Peyer's patch (tissue), 4 donors: ENCODE measurements at regions not wholly inside any gene's neighbourhood (a gene's known extent, or its start where the extent isn't known, plus 50 kb on each side); places are given as distances from the start of the nearest gene placed in this dataset.

Experiments used
- DNase-seq, 3 donors: peaks; one replicate each; pipeline ENCODE4 v3.0.0-alpha.2; 2017 to 2019
- H3K27ac ChIP-seq, 4 donors: fragments of 200-600 bp; sonication (generic); one replicate each; pipeline ENCODE4 v1.5.1; 2016 to 2019
- H3K27me3 ChIP-seq, 2 donors: fragments of 200-600 bp; sonication (generic); one replicate each; pipeline ENCODE4 v1.5.1; 2019
- H3K36me3 ChIP-seq, 3 donors: fragments of 200-600 bp; sonication (generic); one replicate each; pipeline ENCODE4 v1.5.1; 2016 to 2019
- H3K4me1 ChIP-seq, 4 donors: fragments of 200-600 bp; sonication (generic); one replicate each; pipeline ENCODE4 v1.5.1; 2016 to 2019
- H3K4me3 ChIP-seq, 4 donors: fragments of 200-600 bp; sonication (generic); 1 replicate in 3 of 4; 2 replicates in 1 of 4; pipeline ENCODE4 v1.5.1; 2016 to 2019; ENCODE audit warnings: mild to moderate bottlenecking in 1 of 4
- H3K9me3 ChIP-seq, 4 donors: fragments of 200-600 bp; sonication (generic); one replicate each; pipeline ENCODE4 v1.5.1; 2016 to 2019; ENCODE audit warnings: mild to moderate bottlenecking in 1 of 4
- CTCF ChIP-seq, 6 experiments: fragments of 450-650 bp in 4 of 6; fragments of 200-600 bp in 2 of 6; sonication (generic) in 1 of 6; IDR thresholded peaks; one replicate each; pipeline ENCODE4 v1.5.1; 2017 to 2019; ENCODE audit warnings: antibody characterized with exemption in 6 of 6, mild to moderate bottlenecking in 3 of 6, moderate library complexity in 1 of 6
- POLR2A ChIP-seq, 2 donors: fragments of 450-650 bp; IDR thresholded peaks; one replicate each; pipeline ENCODE4 v1.5.1; 2017; ENCODE audit warnings: antibody characterized with exemption in 2 of 2, mild to moderate bottlenecking in 2 of 2, moderate library complexity in 2 of 2

GRCh38 chr3:102577082-102577789 lies 142.4 kb downstream of the ZPLD1 start:
- no peak for DNase-seq
- no peaks in the 10 kb centered on the region for H3K9me3 ChIP-seq
- H3K27ac ChIP-seq, result no peak overlapping the region
- H3K36me3 ChIP-seq, result no peaks in the 10 kb centered on the region
- no peaks in the 10 kb centered on the region for H3K4me1 ChIP-seq
- TF ChIP-seq POLR2A (IDR thresholded peaks at IDR 0.05), result no peak
- no peak for TF ChIP-seq CTCF (IDR thresholded peaks at IDR 0.05)
- no peak overlapping the region for H3K4me3 ChIP-seq
- no peaks in the 10 kb centered on the region for H3K27me3 ChIP-seq

GRCh38 chr3:102580760-102581159 lies 145.9 kb downstream of the ZPLD1 start:
- no peak for DNase-seq
- TF ChIP-seq CTCF (IDR thresholded peaks at IDR 0.05) (no peak), POLR2A (IDR thresholded peaks at IDR 0.05) (no peak)
- H3K9me3 ChIP-seq, result no peaks in the 10 kb centered on the region
- no peaks in the 10 kb centered on the region for H3K36me3 ChIP-seq
- H3K4me1 ChIP-seq, result no peaks in the 10 kb centered on the region
- no peak overlapping the region for H3K27ac ChIP-seq
- H3K27me3 ChIP-seq, result no peaks in the 10 kb centered on the region
- H3K4me3 ChIP-seq, result no peak overlapping the region

GRCh38 chr3:102586485-102586884 lies 151.7 kb downstream of the ZPLD1 start:
- Histone ChIP-seq H3K27ac (no peak overlapping the region), H3K4me1 (no peaks in the 10 kb centered on the region)

GRCh38 chr3:102593812-102594602 lies 159.2 kb downstream of the ZPLD1 start:
- no peak for DNase-seq
- no peaks in the 10 kb centered on the region for H3K4me1 ChIP-seq
- no peaks in the 10 kb centered on the region for H3K27me3 ChIP-seq
- no peaks in the 10 kb centered on the region for H3K36me3 ChIP-seq
- TF ChIP-seq CTCF (IDR thresholded peaks at IDR 0.05) (no peak), POLR2A (IDR thresholded peaks at IDR 0.05) (no peak)
- H3K27ac ChIP-seq, result no peak overlapping the region
- no peaks in the 10 kb centered on the region for H3K9me3 ChIP-seq
- no peak overlapping the region for H3K4me3 ChIP-seq

More at GRCh38 chr3:102586485-102586884, 151.7 kb downstream of the ZPLD1 start:
- DNase-seq, result no peak
- no peak overlapping the region for H3K4me3 ChIP-seq
- no peaks in the 10 kb centered on the region for H3K27me3 ChIP-seq
- no peaks in the 10 kb centered on the region for H3K9me3 ChIP-seq
- H3K36me3 ChIP-seq, result no peaks in the 10 kb centered on the region
- TF ChIP-seq POLR2A (IDR thresholded peaks at IDR 0.05) (no peak), CTCF (IDR thresholded peaks at IDR 0.05) (no peak)

- no peaks in the 10 kb centered on the region for H3K9me3 ChIP-seq
- TF ChIP-seq CTCF (IDR thresholded peaks at IDR 0.05) (no peak), POLR2A (IDR thresholded peaks at IDR 0.05) (no peak)
These were observed 160.2 kb downstream of the ZPLD1 start for GRCh38 chr3:102595057-102595456.

More at GRCh38 chr3:102595057-102595456, 160.2 kb downstream of the ZPLD1 start:
- Histone ChIP-seq H3K4me1 (no peaks in the 10 kb centered on the region), H3K36me3 (no peaks in the 10 kb centered on the region), H3K4me3 (no peak overlapping the region), H3K27me3 (no peaks in the 10 kb centered on the region), H3K27ac (no peak overlapping the region)
- DNase-seq, result no peak
